ENCODE measurements at regions not wholly inside any gene's neighbourhood (a gene's known extent, or its start where the extent isn't known, plus 50 kb on each side); places are given as distances from the start of the nearest gene placed in this dataset.

- DNase-seq, result no peak
Observed at GRCh38 chr1:67991546-67991945, 58.9 kb downstream of the DIRAS3 start.

- no peak for DNase-seq
Observed at GRCh38 chr1:67988066-67988465, 62.4 kb downstream of the DIRAS3 start.

- no peak for DNase-seq
Observed at GRCh38 chr1:67987046-67987799, 63.2 kb downstream of the DIRAS3 start.

- no peak for DNase-seq
Observed at GRCh38 chr1:67983867-67984266, 66.6 kb downstream of the DIRAS3 start.

- DNase-seq, result no peak
Observed at GRCh38 chr1:67980028-67980427, 70.4 kb downstream of the DIRAS3 start.

GRCh38 chr1:67979532-67979931, 70.9 kb downstream of the DIRAS3 start:
- no peak for DNase-seq

GRCh38 chr1:67978890-67979516, 71.4 kb downstream of the DIRAS3 start:
- no peak for DNase-seq

GRCh38 chr1:67977756-67978155, 72.7 kb downstream of the DIRAS3 start:
- DNase-seq, result no peak

- DNase-seq, result no peak
Observed at GRCh38 chr1:67973051-67973450, 77.4 kb downstream of the DIRAS3 start.

GRCh38 chr1:67970088-67970487, 80.3 kb downstream of the DIRAS3 start:
- no peak for DNase-seq

GRCh38 chr1:67969446-67969845, 81.0 kb downstream of the DIRAS3 start:
- DNase-seq, result no peak

GRCh38 chr1:67966666-67967009, 83.8 kb downstream of the DIRAS3 start:
- DNase-seq, result no peak

- DNase-seq, result no peak
Observed at GRCh38 chr1:67965995-67966665, 84.3 kb downstream of the DIRAS3 start.

- no peak for DNase-seq
Observed at GRCh38 chr1:67963263-67963662, 87.2 kb downstream of the DIRAS3 start.

- DNase-seq, result no peak
Observed at GRCh38 chr1:67960766-67961165, 89.7 kb downstream of the DIRAS3 start.

- DNase-seq, result no peak
Observed at GRCh38 chr1:67958472-67958871, 92.0 kb downstream of the DIRAS3 start.

GRCh38 chr1:67957066-67957465, 93.4 kb downstream of the DIRAS3 start:
- peak; percentile 91 for DNase-seq

GRCh38 chr1:67956116-67956515, 94.3 kb downstream of the DIRAS3 start:
- DNase-seq, result no peak

GRCh38 chr1:67955591-67955990, 94.8 kb downstream of the DIRAS3 start:
- no peak for DNase-seq

- DNase-seq, result no peak
Observed at GRCh38 chr1:67953301-67953700, 97.1 kb downstream of the DIRAS3 start.

GRCh38 chr1:67952071-67952470, 98.4 kb downstream of the DIRAS3 start:
- no peak for DNase-seq

- no peak for DNase-seq
Observed at GRCh38 chr1:67951014-67951413, 99.4 kb downstream of the DIRAS3 start.

GRCh38 chr1:67948151-67949080, 102.0 kb downstream of the DIRAS3 start:
- DNase-seq, result peak; percentile 41
